Activated CD4-positive, alpha-beta memory T cell treated with anti-CD3 and anti-CD28 coated beads for 36 hours (primary cell): ENCODE measurements at regions not wholly inside any gene's neighbourhood (a gene's known extent, or its start where the extent isn't known, plus 50 kb on each side); places are given as distances from the start of the nearest gene placed in this dataset.

Experiments used
- CTCF ChIA-PET: fragments of 350-600 bp; sonication (Branson Sonifier 250); formaldehyde crosslinking; loops from one replicate; lab custom pipeline; 2021; ENCODE audit warnings: antibody characterized with exemption, inconsistent platforms; lab: Charles Lee
- POLR2A ChIA-PET: fragments of 350-600 bp; sonication (Branson Sonifier 250); formaldehyde crosslinking; loops from one replicate; lab custom pipeline; 2021; ENCODE audit warnings: antibody characterized with exemption; lab: Charles Lee
- DNase-seq: peaks from one replicate; pipeline ENCODE4 v3.0.0-alpha.2; 2020
- H3K27ac Mint-ChIP-seq: one replicate; pipeline ENCODE4 v1.8.0; 2021; ENCODE audit warnings: mixed read lengths
- H3K27me3 Mint-ChIP-seq: one replicate; pipeline ENCODE4 v1.8.0; 2021; ENCODE audit warnings: mixed read lengths
- H3K36me3 Mint-ChIP-seq: one replicate; pipeline ENCODE4 v1.8.0; 2021; ENCODE audit warnings: mixed read lengths
- H3K4me1 Mint-ChIP-seq: one replicate; pipeline ENCODE4 v1.8.0; 2021; ENCODE audit warnings: low read depth, mixed read lengths
- H3K4me3 Mint-ChIP-seq: one replicate; pipeline ENCODE4 v1.8.0; 2021; ENCODE audit warnings: mild to moderate bottlenecking, mixed read lengths
- H3K9me3 Mint-ChIP-seq: one replicate; pipeline ENCODE4 v1.8.0; 2021; ENCODE audit warnings: mixed read lengths
- intact Hi-C: fragments of 100-400 bp; cut with micrococcal nuclease; formaldehyde crosslinking; loops from one replicate; pipeline ENCODE4 v1.15.1; 2023

DNA sequence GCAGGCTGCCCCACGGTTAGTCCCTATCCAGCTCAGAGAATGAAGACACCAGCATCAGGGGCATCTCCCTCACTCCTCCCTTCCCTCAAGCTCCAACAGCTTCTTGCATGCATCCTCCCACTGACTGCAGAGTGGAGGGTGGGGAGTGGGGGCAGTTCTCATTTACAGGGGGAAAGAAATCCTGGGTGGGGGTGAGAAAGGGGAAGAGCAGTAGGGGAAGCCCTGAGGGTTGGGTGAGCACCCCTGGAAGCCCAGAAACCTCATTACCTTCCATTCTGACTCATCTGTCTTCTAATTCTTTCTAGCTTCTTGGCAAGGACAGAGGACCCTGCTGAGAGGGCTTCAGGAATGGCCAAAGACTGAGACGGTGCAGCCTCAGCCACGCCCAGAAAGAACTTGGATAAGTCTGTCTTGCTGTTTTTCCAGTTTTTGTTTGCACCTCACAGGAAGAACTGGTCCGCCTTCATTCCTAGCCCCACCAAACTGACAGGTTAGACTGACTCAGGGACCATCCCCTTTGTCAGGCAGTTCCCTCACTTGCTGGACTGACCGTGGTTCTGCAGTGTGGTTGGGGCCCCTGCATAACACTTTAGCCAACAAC lies 52.5 kb upstream of the WSB1 start:
- Mint-ChIP-seq H3K9me3 (no peaks in the 10 kb centered on the region), H3K36me3 (no peaks in the 10 kb centered on the region), H3K4me1 (peaks cover 15% of the 10 kb centered on the region), H3K27ac (no peak overlapping the region), H3K27me3 (peaks cover 6% of the 10 kb centered on the region), H3K4me3 (no peak overlapping the region)
- intact Hi-C loops = no loop called here
- no peak for DNase-seq
- CTCF ChIA-PET = interaction anchor here (0.6 to 10.8 kb wide), 5 partner anchors 71 to 410 kb away, joined by 3 to 219 read pairs (median 4); no protein-coding TSS in a partner anchor
- POLR2A ChIA-PET = interaction anchor here (3.1 kb wide), 1 partner anchor 54 kb away, joined by 12 read pairs; the partner anchor contains the start of gene WSB1

DNA sequence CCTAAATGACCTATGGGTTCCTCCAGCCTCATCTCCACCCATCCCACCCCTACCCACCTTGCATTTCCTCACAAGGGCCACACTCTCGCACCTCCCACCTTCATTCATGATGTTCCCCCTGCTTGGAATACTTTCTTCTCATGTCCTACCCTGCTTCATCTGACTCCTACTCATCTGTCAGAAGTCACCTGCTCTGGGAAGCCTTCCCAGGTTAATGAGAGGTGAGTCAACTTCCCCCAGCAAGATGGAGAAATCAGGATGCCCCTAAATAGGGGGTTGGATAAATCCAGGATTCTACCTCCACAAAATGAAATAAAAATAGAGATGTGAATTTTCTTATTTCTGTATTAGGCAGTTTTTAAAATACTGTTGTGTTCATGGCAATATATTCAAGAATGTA lies 51.0 kb upstream of the WSB1 start:
- intact Hi-C loops = no loop called here
- CTCF ChIA-PET = interaction anchor here (0.7 to 10.8 kb wide), 3 partner anchors 90 to 357 kb away, joined by 3 to 198 read pairs (median 3); no protein-coding TSS in a partner anchor
- H3K27me3 Mint-ChIP-seq = peaks cover 6% of the 10 kb centered on the region

DNA sequence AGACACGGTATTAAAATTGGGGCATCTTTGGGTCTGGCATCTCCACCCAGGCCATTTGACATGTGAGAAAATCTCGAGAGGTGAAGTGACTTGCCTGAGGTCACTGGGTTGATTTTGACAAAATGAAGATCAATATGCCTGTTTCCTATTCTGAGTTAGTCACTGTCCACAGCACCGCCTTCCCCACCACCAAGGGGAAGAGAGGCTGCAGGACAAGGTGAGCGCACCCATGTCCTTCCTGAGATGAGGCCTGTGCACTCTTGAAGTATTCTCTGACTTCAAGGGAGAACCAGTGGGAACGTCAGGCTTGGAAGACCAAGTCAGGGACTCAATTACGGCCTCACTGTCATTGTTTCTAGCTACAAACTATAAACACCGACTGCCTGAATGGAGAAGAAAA lies 49.9 kb upstream of the WSB1 start:
- Mint-ChIP-seq H3K9me3 (no peaks in the 10 kb centered on the region), H3K4me1 (peaks cover 10% of the 10 kb centered on the region), H3K27ac (no peak overlapping the region), H3K36me3 (no peaks in the 10 kb centered on the region), H3K27me3 (peaks cover 6% of the 10 kb centered on the region), H3K4me3 (no peak overlapping the region)
- no peak for DNase-seq
- POLR2A ChIA-PET = no interaction called here
- CTCF ChIA-PET = interaction anchor here (0.6 to 2.8 kb wide), 5 partner anchors 8 to 357 kb away, joined by 3 to 11 read pairs (median 3); no protein-coding TSS in a partner anchor
- intact Hi-C loops = no loop called here

More for the DNA sequence above, 51.0 kb upstream of the WSB1 start:
- Mint-ChIP-seq H3K9me3 (no peaks in the 10 kb centered on the region), H3K36me3 (no peaks in the 10 kb centered on the region), H3K4me1 (peaks cover 15% of the 10 kb centered on the region), H3K27ac (no peak overlapping the region), H3K4me3 (no peak overlapping the region)
- DNase-seq = no peak
- POLR2A ChIA-PET = interaction anchor here (0.7 to 0.9 kb wide), 2 partner anchors 24 to 53 kb away, joined by 3 read pairs; no protein-coding TSS in a partner anchor
